Esophagus squamous epithelium (tissue), 4 donors: ENCODE measurements at regions not wholly inside any gene's neighbourhood (a gene's known extent, or its start where the extent isn't known, plus 50 kb on each side); places are given as distances from the start of the nearest gene placed in this dataset.

Experiments
- CTCF ChIP-seq, 6 experiments: fragments of 450-650 bp in 4 of 6; fragments of 200-600 bp in 2 of 6; sonication (generic) in 2 of 6; IDR thresholded peaks; one replicate each; pipeline ENCODE4 v1.5.1; 2016 to 2019; ENCODE audit warnings: antibody characterized with exemption in 6 of 6, mild to moderate bottlenecking in 4 of 6, moderate library complexity in 4 of 6
- POLR2A ChIP-seq, 4 donors: fragments of 450-650 bp; IDR thresholded peaks; one replicate each; pipeline ENCODE4 v1.6.1; 2017; ENCODE audit warnings: antibody characterized with exemption in 4 of 4, mild to moderate bottlenecking in 4 of 4, moderate library complexity in 3 of 4

DNA sequence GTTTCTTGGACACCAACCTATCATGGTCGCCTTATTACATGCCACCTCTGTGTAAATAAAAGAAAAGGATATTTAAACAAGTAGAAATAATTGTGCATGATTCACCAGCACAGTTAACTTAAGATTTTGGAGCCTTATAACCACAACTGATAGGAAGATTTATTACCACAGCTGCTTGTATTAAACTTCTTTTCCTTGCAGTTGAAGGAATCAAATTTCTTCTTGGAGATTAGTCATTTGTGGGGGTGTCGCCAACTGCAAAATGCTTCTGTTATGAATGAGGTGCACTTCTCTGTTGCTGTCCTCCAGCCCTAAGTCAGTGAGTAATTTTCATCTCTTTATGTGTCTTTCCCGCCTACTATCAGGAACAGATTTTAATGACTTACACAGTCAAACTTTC is 73.3 kb downstream of the OR13H1 start:
- TF ChIP-seq CTCF (IDR thresholded peaks at IDR 0.05) (no peak), POLR2A (IDR thresholded peaks at IDR 0.05) (no peak)
